Mammary epithelial cell (primary cell): ENCODE measurements at regions not wholly inside any gene's neighbourhood (a gene's known extent, or its start where the extent isn't known, plus 50 kb on each side); places are given as distances from the start of the nearest gene placed in this dataset.

Source experiments
- CTCF ChIP-seq, 2 donors: IDR thresholded peaks in 1 of 2; conservative IDR thresholded peaks in 1 of 2; 2 replicates each; pipeline ENCODE4 v1.5.1; 2011 to 2012; ENCODE audit warnings: inconsistent platforms in 2 of 2, low read length in 2 of 2, mild to moderate bottlenecking in 2 of 2, control low read depth in 1 of 2, low read depth in 1 of 2; ENCODE audit not compliant: insufficient read depth in 1 of 2; ENCODE audit errors: extremely low read depth in 1 of 2
- EZH2 ChIP-seq: IDR thresholded peaks from 2 replicates; pipeline ENCODE4 v1.6.1; 2012; ENCODE audit warnings: low read length, inconsistent platforms, borderline replicate concordance

- TF ChIP-seq CTCF (conservative IDR thresholded peaks at IDR 0.05 in 1 of 2, IDR thresholded peaks at IDR 0.05 in 1 of 2; ENCODE audit: extremely low read depth in 1 of 2, insufficient read depth in 1 of 2, low read depth in 1 of 2, low read length in 2 of 2) (no peak), EZH2 (no peak)
Measured at GRCh38 chr4:114509340-114509739, 89.3 kb upstream of the UGT8 start.
